Activated T-cell treated with anti-CD3 and anti-CD28 coated beads, Interleukin-2, amount 50 U/mL, for 48 hours (primary cell): ENCODE measurements at regions not wholly inside any gene's neighbourhood (a gene's known extent, or its start where the extent isn't known, plus 50 kb on each side); places are given as distances from the start of the nearest gene placed in this dataset.
"Not testable (repeated sequence)": the region's sequence is repeated elsewhere in the genome, so short reads cannot be mapped to it uniquely, and the experiment has no call there.

Experiments
- DNase-seq, 2 experiments: peaks; one replicate each; pipeline ENCODE4 v3.0.0-alpha.2; 2020

DNA sequence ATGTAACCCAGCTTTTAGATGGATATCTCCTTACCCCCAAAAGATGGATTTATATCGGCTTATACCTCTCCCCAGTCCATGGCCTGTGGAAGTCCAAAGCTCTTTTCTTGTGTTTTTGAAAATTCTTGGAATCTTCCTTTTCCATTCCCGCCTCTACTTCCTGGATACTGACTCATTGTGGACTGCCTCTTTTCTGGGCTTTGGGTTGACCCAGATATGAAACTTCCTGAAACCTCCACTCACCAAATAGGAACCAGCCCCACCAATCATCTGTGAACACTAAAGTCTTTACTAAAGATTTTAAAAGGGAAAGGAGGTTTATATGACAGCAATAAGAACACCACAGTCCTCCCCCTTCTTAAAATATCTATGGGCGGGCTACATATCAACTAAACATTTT lies 163.4 kb upstream of the SYN3 start:
- no peak for DNase-seq

DNA sequence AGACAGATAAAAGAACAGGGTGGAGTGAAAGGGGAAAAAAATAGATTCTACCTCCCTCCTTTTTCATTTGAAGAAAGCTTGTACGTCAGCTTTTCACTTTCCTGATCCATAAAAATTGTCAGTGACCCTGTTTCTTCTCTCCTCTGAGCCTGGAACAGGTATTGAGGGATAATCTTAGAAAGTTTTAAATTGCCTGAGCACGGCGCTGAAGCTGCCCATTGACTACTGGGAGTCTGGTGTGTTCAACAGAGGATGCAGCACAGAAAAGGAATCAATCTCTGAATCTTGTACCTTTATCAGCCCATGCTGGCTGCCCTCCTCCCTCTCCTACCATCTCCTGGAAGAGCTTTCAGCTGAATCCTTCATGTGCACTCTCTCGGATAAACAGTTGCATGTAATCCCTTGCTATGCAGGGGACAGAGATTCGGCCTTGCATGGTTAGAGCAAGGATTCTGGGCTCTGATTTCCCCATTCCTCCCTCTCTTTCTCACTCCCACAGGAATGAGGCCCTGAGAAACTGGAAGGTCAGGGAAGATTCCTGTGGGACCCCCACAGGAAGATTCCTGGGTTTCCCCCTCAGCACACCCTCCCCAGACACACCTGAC lies 162.4 kb upstream of the SYN3 start:
- DNase-seq, result no peak

- no peak for DNase-seq
These were observed 161.6 kb upstream of the SYN3 start for GRCh38 chr22:33219648-33220384.

- no peak for DNase-seq
These were observed 155.3 kb upstream of the SYN3 start for GRCh38 chr22:33213383-33214075.

- DNase-seq, result peak; percentile 24 to 30
These were observed 152.0 kb upstream of the SYN3 start for GRCh38 chr22:33209930-33210784.

DNA sequence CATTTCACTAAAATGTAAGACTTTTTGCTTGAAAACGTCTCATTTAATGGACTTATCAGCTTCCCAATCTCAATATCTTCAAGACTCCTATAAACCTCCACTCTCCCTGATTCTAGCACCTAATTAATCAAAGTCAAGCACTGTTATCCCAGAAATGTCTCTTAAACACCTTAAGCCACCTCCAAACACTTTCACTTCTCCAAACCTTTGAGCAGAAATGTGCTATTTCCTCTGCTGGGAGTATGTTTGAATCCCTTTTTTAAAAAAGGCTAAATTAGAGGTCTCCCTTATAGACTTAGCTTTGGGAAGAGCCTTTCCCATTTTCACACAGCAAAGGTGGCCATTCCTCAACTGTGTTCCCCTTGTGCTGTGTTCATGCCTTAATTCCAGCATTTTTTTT lies 146.2 kb upstream of the SYN3 start:
- no peak for DNase-seq

GRCh38 chr22:33202455-33202854 lies 144.3 kb upstream of the SYN3 start:
- DNase-seq, result no peak

DNA sequence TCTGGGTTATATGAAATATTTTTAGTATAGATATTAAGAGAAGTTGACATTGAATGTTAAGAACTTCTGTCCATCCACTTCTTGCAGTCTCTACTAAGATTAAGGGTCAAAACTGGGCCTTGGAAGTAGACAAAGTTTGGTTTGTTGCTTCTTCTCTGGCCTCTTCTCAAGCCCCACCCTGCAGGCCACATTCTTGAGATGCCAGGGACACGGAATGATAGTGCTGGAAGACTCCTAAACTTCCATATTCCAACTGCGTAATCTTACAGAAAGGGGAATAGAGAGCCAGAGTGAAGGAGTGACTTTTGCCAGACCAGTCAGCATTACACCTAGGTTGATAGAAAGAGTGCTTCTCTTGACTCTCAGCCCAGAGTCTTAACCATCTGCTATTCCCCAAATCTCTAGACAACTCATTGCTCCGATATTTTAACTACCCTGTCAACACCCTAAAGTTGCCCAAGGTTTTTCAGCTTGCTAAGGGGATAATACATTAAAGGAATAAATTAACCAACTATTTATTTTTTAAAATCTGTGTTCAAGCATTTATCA lies 136.4 kb upstream of the SYN3 start:
- DNase-seq, result no peak

DNA sequence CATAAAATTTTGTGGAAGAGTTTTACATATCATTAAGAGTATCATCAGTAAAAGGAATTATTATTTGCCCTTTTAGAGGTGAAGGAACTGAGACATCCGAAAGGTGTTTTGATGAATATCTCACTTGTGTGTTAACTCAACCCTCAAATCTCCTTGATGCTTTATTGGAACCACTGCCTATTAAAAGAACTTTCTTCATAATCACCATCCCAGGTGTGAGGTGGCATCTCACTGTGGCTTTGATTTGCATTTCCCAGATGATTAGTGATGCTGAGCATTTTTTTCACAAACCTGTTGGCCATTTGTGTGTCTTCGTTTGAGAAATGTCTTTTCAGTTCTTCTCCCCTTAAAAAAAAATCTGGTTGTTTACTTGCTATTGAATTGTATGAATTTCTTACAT lies 134.0 kb upstream of the SYN3 start:
- no peak for DNase-seq

DNA sequence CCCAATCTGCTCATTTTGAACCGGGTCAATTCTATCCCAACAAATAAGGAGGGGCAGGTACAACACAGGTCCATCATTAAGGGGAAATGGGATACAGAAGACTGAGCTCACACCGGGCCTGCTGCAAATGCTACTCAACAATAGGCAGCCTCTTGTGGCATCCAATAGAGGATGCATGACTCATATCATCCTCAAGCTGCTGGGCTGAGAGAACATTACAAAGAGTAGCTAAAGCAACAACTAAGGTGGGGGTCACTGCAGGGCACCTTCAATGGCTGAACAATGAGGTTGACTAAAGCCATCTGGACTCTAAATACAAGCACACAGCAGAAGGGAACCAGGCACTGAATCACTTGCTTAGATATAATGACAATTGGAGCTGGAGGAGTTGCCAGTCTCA lies 130.1 kb upstream of the SYN3 start:
- no peak for DNase-seq

DNA sequence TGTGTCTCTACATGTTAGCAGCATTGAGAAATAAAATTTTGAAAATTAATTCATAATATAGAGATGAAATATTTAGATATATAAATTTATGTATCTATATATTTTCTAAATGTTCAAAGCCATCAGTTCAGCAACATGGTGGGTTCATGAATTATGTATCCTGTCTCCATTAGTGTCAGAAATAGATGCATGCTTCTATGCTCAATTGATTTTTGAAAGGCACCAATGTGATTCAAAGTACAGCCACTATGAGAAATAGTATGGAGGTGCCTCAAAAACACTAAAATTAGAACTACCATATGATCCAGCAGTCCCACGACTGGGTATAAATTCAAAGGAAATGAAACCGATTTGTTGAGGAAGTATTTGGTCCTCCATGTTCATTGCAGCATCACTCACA lies 128.6 kb upstream of the SYN3 start:
- no peak for DNase-seq

GRCh38 chr22:33180356-33180755 lies 122.2 kb upstream of the SYN3 start:
- DNase-seq, result no peak

DNA sequence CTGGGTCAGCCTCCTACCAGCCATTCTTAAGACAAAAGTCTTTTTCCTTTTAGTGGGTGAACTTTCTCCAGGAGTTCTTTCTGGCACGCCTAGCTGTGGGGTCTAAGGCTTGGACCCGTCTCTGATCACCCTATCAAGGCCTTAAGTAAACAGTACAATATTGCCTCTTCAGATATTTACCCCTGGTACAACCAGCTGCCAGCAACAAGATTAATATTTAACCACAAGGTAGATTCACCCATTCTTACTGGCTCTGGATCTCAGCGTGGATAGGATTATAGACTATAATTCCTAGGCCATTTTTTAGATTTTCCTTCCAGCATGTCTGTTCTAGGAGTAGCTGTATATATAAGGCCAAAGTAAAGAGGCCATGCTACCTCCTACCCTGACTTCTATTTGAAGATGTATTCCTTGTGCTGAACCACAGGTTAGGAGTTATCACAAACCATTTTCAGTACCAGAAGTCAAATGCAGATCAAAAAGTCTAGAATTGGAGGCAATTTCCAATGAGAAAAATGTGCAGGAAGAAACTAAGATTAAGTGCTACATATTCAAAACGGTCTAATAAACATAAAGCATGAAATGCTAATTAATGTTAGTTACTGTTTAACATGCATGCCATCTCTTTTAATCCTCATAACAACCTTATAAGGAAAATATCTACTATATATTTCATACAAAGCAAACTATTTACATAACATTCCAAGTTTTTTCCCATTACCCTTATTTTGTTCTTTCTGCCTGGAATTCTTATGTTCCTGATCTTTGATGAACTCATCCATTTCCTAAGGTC lies 110.0 kb upstream of the SYN3 start:
- no peak for DNase-seq

DNA sequence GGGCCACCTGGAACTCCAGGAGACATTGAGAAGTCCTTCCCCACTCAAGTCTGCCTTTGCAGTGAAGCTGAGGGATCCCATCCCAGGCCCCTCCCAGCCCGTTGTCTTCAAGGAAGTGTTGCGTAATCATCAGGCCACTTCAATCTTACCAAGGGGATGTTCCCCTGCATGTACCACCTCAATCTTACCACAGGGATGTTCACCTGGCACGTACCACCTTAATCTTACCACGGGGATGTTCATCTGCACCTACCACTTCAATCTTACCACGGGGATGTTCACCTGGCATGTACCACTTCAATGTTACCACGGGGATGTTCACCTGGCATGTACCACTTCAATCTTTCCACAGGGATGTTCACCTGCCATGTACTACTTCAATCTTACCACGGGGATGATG lies 108.0 kb upstream of the SYN3 start:
- DNase-seq, result no peak

DNA sequence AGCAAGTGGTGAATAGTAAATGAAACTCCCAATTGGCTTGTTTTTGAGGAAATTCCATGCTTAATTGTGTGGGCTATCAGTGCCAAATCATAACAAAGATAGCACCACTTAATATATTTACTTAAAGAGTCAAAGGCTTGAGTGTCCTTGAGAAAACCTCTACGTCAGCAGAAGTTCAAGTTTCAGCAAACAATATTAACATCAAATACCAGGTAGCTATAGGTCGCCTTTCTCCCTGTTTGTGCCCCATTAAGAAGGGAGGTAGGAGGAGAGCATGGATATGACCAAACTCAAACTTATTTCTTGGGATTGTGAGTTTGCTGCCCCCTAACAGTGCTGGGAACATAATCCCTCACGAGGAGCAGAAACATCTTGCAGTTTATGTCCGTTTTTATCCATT lies 105.6 kb upstream of the SYN3 start:
- no peak for DNase-seq

GRCh38 chr22:33162196-33162595 lies 104.0 kb upstream of the SYN3 start:
- DNase-seq, result no peak

DNA sequence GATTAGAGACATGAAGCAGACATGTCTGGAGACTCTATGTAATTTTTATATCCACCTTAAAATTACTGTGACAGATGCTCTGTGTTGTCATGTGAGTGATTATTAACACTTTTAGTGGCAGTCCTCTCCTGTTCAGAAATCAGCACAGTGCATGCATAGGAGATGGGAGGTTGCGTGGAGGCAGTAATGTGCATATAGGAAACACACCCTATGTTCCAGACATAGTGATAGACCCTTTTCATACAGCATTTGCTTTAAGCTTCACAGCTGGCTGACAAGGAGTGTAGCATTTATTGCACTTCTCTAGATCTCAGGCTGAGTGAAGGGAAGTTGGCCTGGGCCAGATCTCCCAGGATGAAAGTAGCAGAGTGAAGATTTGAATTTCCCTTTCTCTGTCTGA lies 102.3 kb upstream of the SYN3 start:
- DNase-seq, result no peak

- not testable (repeated sequence) for DNase-seq
These were observed 96.8 kb upstream of the SYN3 start for GRCh38 chr22:33154967-33155366.

DNA sequence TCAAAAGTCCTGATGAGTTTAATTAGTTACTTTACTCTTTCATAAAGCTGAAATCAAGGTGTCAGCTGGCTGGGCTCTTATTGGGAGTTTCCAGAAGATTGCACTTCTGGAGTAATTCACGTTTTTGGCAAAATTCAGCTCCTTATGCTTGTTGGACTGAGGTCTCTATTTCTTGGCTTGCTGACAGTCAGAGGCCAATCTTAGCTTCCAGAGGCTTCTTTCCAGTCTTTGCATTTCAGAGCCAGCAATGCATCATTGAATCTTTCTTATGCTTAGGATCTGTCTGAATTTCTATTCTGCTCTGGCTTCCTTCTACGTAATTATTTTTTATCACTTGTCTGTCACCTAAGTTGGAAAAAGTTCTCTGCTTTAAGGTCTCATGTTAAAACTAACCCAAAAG lies 91.4 kb upstream of the SYN3 start:
- DNase-seq, result no peak

DNA sequence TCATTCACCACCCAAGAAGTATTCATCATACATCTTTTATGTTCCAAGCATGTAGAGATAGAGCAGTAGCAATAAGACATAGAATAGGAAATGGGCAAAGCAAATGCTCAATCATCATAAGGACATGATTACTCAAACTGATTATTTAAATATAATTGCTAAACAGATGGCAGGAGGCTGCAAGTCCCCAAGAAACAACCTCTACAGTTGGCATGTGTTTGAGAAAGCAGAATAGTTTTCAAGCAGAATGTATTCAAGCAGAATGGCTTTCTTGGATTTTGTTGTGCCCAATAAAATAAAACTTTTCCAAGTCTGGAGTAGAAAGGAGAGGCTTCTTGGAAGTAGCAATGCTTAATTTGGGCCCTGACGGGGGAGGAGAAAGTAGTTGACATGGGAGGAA lies 86.5 kb upstream of the SYN3 start:
- DNase-seq, result no peak

DNA sequence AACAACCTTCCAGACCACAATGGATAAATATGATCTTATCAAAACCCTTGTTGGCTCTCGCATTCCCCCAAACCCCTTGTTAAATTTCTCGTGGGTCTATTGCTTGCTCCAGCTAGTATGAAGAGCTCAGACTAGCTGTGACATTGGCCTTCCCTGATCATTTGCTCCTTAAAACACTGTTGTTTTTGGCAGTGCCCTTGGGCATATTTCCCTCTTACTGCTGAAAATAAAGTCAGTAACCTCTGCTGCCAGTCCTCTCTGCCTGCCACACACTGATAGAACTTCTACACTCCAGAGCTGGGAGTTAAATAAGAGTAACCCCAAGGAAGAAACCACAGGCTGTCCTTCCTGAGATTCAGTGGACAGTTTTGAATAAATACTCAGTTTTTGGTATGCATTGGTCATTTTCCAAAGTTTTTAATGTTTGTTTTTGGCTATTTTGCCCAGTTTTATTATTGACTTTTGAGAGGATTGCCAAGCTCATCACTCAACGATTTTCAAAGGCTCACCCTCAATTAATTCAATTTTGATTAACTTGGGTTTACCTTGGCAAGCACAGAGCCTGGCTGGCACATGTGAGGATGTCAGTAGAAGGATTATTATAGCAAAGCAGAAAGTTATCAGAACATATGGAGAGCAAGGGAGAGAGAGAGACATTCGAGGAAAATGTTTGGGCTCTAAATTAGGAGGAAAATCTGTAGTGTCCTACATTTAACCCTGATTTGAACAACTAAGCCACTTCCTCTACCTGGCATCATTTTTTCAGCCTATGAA lies 84.3 kb upstream of the SYN3 start:
- DNase-seq, result no peak
